H9 (cell line): ENCODE measurements at regions not wholly inside any gene's neighbourhood (a gene's known extent, or its start where the extent isn't known, plus 50 kb on each side); places are given as distances from the start of the nearest gene placed in this dataset.

ENCODE experiments used
- DNase-seq: peaks from one replicate; pipeline ENCODE4 v3.0.0-alpha.2; 2017
- H2AFZ ChIP-seq: one replicate; pipeline ENCODE4 v1.6.1; 2013; ENCODE audit warnings: mild to moderate bottlenecking, low read length, control low read depth, moderate library complexity
- H2AK5ac ChIP-seq: 2 replicates; pipeline ENCODE4 v1.6.1; 2013; ENCODE audit warnings: low read length, control low read depth, mixed read lengths; ENCODE audit not compliant: insufficient read length
- H2BK120ac ChIP-seq: one replicate; pipeline ENCODE4 v1.6.1; 2013; ENCODE audit warnings: low read depth, mild to moderate bottlenecking, low read length, control low read depth, inconsistent platforms; ENCODE audit not compliant: poor library complexity, severe bottlenecking
- H2BK12ac ChIP-seq: 2 replicates; pipeline ENCODE4 v1.6.1; 2013; ENCODE audit warnings: low read length, control low read depth, mixed read lengths, low read depth; ENCODE audit not compliant: insufficient read length
- H2BK15ac ChIP-seq: 2 replicates; pipeline ENCODE4 v1.6.1; 2013; ENCODE audit warnings: low read depth, low read length, control low read depth
- H2BK20ac ChIP-seq: one replicate; pipeline ENCODE4 v1.6.1; 2013; ENCODE audit warnings: low read depth, mild to moderate bottlenecking, low read length, control low read depth, inconsistent platforms; ENCODE audit not compliant: poor library complexity, severe bottlenecking
- H2BK5ac ChIP-seq: 2 replicates; pipeline ENCODE4 v1.6.1; 2013; ENCODE audit warnings: low read length, control low read depth, mixed read lengths; ENCODE audit not compliant: insufficient read length
- H3K14ac ChIP-seq: 2 replicates; pipeline ENCODE4 v1.6.1; 2013; ENCODE audit warnings: low read length, control low read depth; ENCODE audit not compliant: insufficient read depth
- H3K18ac ChIP-seq: 2 replicates; pipeline ENCODE4 v1.6.1; 2013; ENCODE audit warnings: low read depth, mild to moderate bottlenecking, mixed read lengths, low read length, control low read depth; ENCODE audit not compliant: insufficient read length
- H3K23ac ChIP-seq: 2 replicates; pipeline ENCODE4 v1.6.1; 2013; ENCODE audit warnings: low read length, control low read depth, mixed read lengths, low read depth; ENCODE audit not compliant: insufficient read length
- H3K23me2 ChIP-seq: 2 replicates; pipeline ENCODE4 v1.6.1; 2013; ENCODE audit warnings: low read depth, mild to moderate bottlenecking, mixed read lengths, low read length, control low read depth; ENCODE audit not compliant: insufficient read length, poor library complexity, severe bottlenecking
- H3K27ac ChIP-seq: 2 replicates; pipeline ENCODE4 v1.5.1; 2013; ENCODE audit warnings: low read length, control low read depth, mixed read lengths, low read depth; ENCODE audit not compliant: insufficient read length
- H3K27me3 ChIP-seq: 2 replicates; pipeline ENCODE4 v1.6.1; 2013; ENCODE audit warnings: low read length, control low read depth, inconsistent platforms; ENCODE audit not compliant: insufficient read depth
- H3K4ac ChIP-seq: 2 replicates; pipeline ENCODE4 v1.6.1; 2013; ENCODE audit warnings: low read depth, mild to moderate bottlenecking, control low read depth, inconsistent platforms, low read length, moderate library complexity
- H3K4me1 ChIP-seq: 2 replicates; pipeline ENCODE4 v1.6.1; 2013; ENCODE audit warnings: low read length, control low read depth, inconsistent platforms; ENCODE audit not compliant: insufficient read depth
- H3K4me2 ChIP-seq: 2 replicates; pipeline ENCODE4 v1.6.1; 2013; ENCODE audit warnings: low read length, control low read depth, mixed read lengths; ENCODE audit not compliant: insufficient read length, insufficient read depth
- H3K56ac ChIP-seq: 2 replicates; pipeline ENCODE4 v1.6.1; 2013; ENCODE audit warnings: low read depth, mild to moderate bottlenecking, mixed read lengths, low read length, control low read depth; ENCODE audit not compliant: insufficient read length
- H3K79me1 ChIP-seq: 2 replicates; pipeline ENCODE4 v1.6.1; 2013; ENCODE audit warnings: low read depth, mild to moderate bottlenecking, moderate library complexity, low read length, control low read depth, inconsistent platforms; ENCODE audit not compliant: insufficient read depth, poor library complexity, severe bottlenecking
- H3K79me2 ChIP-seq: 2 replicates; pipeline ENCODE4 v1.6.1; 2013; ENCODE audit warnings: low read length, control low read depth, inconsistent platforms; ENCODE audit not compliant: insufficient read depth
- H3K9ac ChIP-seq: 2 replicates; pipeline ENCODE4 v1.6.1; 2013; ENCODE audit warnings: low read length, control low read depth, mixed read lengths; ENCODE audit not compliant: insufficient read length; ENCODE audit errors: extremely low read depth
- H3K9me3 ChIP-seq: one replicate; pipeline ENCODE4 v1.6.1; 2013; ENCODE audit warnings: low read depth, low read length, inconsistent platforms; ENCODE audit not compliant: control insufficient read depth
- H3T11ph ChIP-seq: one replicate; pipeline ENCODE4 v1.6.1; 2013; ENCODE audit warnings: mild to moderate bottlenecking, low read length, control low read depth, inconsistent platforms
- H4K20me1 ChIP-seq: one replicate; pipeline ENCODE4 v1.6.1; 2013; ENCODE audit not compliant: control insufficient read depth, insufficient read length, insufficient read depth
- H4K5ac ChIP-seq: 2 replicates; pipeline ENCODE4 v1.6.1; 2013; ENCODE audit warnings: low read depth, mild to moderate bottlenecking, mixed read lengths, low read length, control low read depth; ENCODE audit not compliant: insufficient read length
- H4K8ac ChIP-seq: replicated peaks from 2 replicates; pipeline ENCODE4 v1.6.1; 2013; ENCODE audit warnings: low read length, control low read depth, mixed read lengths, low read depth; ENCODE audit not compliant: insufficient read length
- H4K91ac ChIP-seq: 2 replicates; pipeline ENCODE4 v1.6.1; 2013; ENCODE audit warnings: low read depth, mild to moderate bottlenecking, moderate library complexity, mixed read lengths, low read length, control low read depth; ENCODE audit not compliant: insufficient read length
- H3K27ac Mint-ChIP-seq, 3 experiments: 2 replicates in 2 of 3; 3 replicates in 1 of 3; pipeline ENCODE4 v1.8.0; 2020 to 2021; ENCODE audit warnings: mixed read lengths in 3 of 3, mild to moderate bottlenecking in 1 of 3, moderate library complexity in 1 of 3
- H3K27me3 Mint-ChIP-seq: 2 replicates; pipeline ENCODE4 v1.8.0; 2021; ENCODE audit warnings: low read depth, mild to moderate bottlenecking, moderate library complexity, mixed read lengths
- H3K36me3 Mint-ChIP-seq, 3 experiments: 2 replicates in 2 of 3; 3 replicates in 1 of 3; pipeline ENCODE4 v1.8.0; 2020 to 2021; ENCODE audit warnings: low read depth in 3 of 3, mixed read lengths in 3 of 3; ENCODE audit not compliant: insufficient read depth in 1 of 3
- H3K4me1 Mint-ChIP-seq, 2 experiments: 2 replicates each; pipeline ENCODE4 v1.8.0; 2020; ENCODE audit warnings: mixed read lengths in 2 of 2
- H3K4me3 Mint-ChIP-seq, 2 experiments: 2 replicates in 1 of 2; 3 replicates in 1 of 2; pipeline ENCODE4 v1.8.0; 2020 to 2021; ENCODE audit warnings: mild to moderate bottlenecking in 2 of 2, mixed read lengths in 2 of 2, moderate library complexity in 1 of 2
- H3K9me3 Mint-ChIP-seq, 2 experiments: 2 replicates in 1 of 2; 3 replicates in 1 of 2; pipeline ENCODE4 v1.8.0; 2020; ENCODE audit warnings: mild to moderate bottlenecking in 2 of 2, mixed read lengths in 2 of 2, moderate library complexity in 1 of 2
- WGBS: extraction: QIAGEN DNeasy Blood & Tissue Kit; methylation state at CpG from one replicate; pipeline ENCODE4 v1.1.7; 2013; ENCODE audit warnings: missing lambda C conversion rate, low lambda C conversion rate, mixed read lengths; ENCODE audit not compliant: insufficient read length; ENCODE audit errors: extremely low coverage; 5-methylcytosine and 5-hydroxymethylcytosine counted together
- TF ChIP-seq, protein P1 (sequence below): fragments of 200-600 bp; sonication (generic); conservative IDR thresholded peaks from 3 replicates; pipeline ENCODE4 v1.8.0; 2021; ENCODE audit warnings: antibody characterized with exemption, mild to moderate bottlenecking

DNA sequence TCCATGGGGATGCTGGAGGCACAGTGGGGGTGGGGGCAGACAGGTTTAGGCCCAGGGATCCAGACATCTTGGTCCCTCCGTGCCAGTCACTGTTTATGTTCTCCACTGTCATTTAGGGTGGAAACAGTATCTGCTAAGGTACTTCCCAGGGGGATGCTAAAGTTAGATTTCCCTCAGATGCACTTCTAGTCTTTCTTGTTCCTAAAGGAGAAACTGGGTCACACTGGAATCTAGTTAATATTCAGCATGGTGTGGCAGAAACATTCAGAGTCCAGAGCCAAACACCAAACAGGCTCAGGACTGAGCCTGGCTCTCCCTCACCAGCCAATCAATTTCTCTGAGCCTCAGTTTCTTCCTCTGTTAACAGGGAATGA, 83.4 kb upstream of the PLET1 start:
- DNase-seq: no peak
- no peak overlapping the region for H3K56ac ChIP-seq
- H4K20me1 ChIP-seq: no peaks in the 10 kb centered on the region
- H3K23me2 ChIP-seq: no peaks in the 10 kb centered on the region
- no peak overlapping the region for H3K27ac ChIP-seq
- TF ChIP-seq, protein P1, sequence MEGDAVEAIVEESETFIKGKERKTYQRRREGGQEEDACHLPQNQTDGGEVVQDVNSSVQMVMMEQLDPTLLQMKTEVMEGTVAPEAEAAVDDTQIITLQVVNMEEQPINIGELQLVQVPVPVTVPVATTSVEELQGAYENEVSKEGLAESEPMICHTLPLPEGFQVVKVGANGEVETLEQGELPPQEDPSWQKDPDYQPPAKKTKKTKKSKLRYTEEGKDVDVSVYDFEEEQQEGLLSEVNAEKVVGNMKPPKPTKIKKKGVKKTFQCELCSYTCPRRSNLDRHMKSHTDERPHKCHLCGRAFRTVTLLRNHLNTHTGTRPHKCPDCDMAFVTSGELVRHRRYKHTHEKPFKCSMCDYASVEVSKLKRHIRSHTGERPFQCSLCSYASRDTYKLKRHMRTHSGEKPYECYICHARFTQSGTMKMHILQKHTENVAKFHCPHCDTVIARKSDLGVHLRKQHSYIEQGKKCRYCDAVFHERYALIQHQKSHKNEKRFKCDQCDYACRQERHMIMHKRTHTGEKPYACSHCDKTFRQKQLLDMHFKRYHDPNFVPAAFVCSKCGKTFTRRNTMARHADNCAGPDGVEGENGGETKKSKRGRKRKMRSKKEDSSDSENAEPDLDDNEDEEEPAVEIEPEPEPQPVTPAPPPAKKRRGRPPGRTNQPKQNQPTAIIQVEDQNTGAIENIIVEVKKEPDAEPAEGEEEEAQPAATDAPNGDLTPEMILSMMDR: no peak
- no peak overlapping the region for H2BK15ac ChIP-seq
- Mint-ChIP-seq H3K27ac (no peak overlapping the region), H3K4me1 (peaks cover 7 to 10% of the 10 kb centered on the region in 2 experiments; a peak in 3 of 4 replicates), H3K36me3 (no peaks in the 10 kb centered on the region), H3K4me3 (no peak overlapping the region), H3K27me3 (0 out of 2 replicates have a peak, but pooled peaks cover 4% of the 10 kb centered on the region), H3K9me3 (no peaks in the 10 kb centered on the region)
- H2BK12ac ChIP-seq: no peak overlapping the region
- H2BK120ac ChIP-seq: no peak overlapping the region
- H4K5ac ChIP-seq: no peak overlapping the region
- H3K79me1 ChIP-seq: no peaks in the 10 kb centered on the region
- H2BK20ac ChIP-seq: no peak overlapping the region
- no peaks in the 10 kb centered on the region for H3K79me2 ChIP-seq
- no peaks in the 10 kb centered on the region for H3K27me3 ChIP-seq
- H3T11ph ChIP-seq: no peak overlapping the region
- H3K4ac ChIP-seq: no peak overlapping the region
- no peak overlapping the region for H4K8ac ChIP-seq
- H3K4me2 ChIP-seq: no peak overlapping the region
- H3K14ac ChIP-seq: no peak overlapping the region; the same call in 1 of the 2 replicates
- no peaks in the 10 kb centered on the region for H3K4me1 ChIP-seq
- H3K18ac ChIP-seq: no peak overlapping the region
- no peak overlapping the region for H2AFZ ChIP-seq
- whole genome bisulfite sequencing: no CpG with 5 or more reads among the region's 1 CpG
- no peak overlapping the region for H3K9ac ChIP-seq
- H2BK5ac ChIP-seq: no peak overlapping the region
- H3K23ac ChIP-seq: no peak overlapping the region
- H4K91ac ChIP-seq: no peak overlapping the region
- H3K9me3 ChIP-seq: no peaks in the 10 kb centered on the region
- H2AK5ac ChIP-seq: no peak overlapping the region
